ENCODE measurements at regions not wholly inside any gene's neighbourhood (a gene's known extent, or its start where the extent isn't known, plus 50 kb on each side); places are given as distances from the start of the nearest gene placed in this dataset.
A peak's percentile ranks its signal among the peaks of the same experiment; 100 is the strongest.

DNA sequence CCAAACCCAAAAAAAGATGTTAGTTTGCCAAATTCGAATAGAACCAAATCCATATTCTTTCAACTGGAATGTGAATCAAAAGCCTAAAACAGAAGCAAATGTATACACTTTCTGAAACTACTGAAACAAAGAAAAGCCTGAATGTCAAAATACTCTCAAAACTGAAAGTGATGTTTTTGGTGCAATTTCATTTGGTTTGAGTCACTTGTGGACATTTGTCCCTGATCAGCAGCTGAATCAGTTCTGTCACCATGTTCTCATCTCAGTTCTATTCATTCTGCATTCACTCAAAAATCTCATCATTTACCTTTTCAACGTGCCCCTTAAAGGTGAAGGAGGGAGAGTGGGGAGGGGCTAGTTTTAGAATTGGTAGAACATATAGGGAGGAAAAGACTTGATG is 266.8 kb downstream of the ABHD5 start:
- no peak for DNase-seq (ENCODE audit: low read depth)
- H3K4me3 ChIP-seq (ENCODE audit: control insufficient read depth, low read depth, low read length), result no peak overlapping the region
- TF ChIP-seq, protein P1, sequence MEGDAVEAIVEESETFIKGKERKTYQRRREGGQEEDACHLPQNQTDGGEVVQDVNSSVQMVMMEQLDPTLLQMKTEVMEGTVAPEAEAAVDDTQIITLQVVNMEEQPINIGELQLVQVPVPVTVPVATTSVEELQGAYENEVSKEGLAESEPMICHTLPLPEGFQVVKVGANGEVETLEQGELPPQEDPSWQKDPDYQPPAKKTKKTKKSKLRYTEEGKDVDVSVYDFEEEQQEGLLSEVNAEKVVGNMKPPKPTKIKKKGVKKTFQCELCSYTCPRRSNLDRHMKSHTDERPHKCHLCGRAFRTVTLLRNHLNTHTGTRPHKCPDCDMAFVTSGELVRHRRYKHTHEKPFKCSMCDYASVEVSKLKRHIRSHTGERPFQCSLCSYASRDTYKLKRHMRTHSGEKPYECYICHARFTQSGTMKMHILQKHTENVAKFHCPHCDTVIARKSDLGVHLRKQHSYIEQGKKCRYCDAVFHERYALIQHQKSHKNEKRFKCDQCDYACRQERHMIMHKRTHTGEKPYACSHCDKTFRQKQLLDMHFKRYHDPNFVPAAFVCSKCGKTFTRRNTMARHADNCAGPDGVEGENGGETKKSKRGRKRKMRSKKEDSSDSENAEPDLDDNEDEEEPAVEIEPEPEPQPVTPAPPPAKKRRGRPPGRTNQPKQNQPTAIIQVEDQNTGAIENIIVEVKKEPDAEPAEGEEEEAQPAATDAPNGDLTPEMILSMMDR (conservative IDR thresholded peaks at IDR 0.05; ENCODE audit: control insufficient read depth, insufficient read depth, low read depth, low read length), result no peak

DNA sequence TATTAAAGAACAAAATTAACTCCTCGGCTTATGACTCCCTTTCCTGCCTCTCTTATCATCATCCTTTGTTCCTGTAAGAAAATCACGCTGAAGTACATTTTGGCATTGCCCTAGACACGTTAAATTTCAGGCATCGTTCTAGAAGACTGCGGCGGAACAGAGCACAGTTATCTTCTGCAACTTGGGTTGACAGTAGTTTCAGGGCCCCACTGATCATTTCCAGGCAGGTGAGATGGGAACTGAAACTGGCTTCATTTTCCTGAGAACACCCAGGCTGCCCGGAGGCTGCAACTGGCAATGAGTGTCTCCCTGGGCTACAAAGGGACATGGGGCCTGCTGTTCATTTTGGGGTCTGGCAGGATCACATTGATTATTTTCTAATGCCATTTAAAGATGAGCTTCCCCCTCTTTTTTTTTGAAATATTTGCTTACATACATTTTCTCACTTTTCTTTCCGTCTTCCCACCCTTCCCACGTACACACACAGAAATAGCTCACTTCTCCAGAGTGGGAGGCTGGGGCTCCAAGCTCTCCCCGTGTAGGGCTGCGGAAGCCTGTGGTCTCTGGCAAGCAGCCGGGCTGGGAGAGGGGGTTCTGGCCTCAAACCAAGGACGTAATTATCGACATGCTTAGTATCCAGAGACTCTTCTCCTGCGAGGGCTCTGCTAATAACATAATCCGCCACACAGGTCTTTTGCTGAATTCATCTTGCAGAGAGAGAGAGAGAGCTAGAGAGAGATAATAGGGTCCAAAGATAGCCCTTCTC is 267.4 kb downstream of the ABHD5 start:
- no peak overlapping the region for H3K4me3 ChIP-seq (ENCODE audit: control insufficient read depth, low read depth, low read length)
- TF ChIP-seq, protein P1 (conservative IDR thresholded peaks at IDR 0.05; ENCODE audit: control insufficient read depth, insufficient read depth, low read depth, low read length), result no peak
- DNase-seq (ENCODE audit: low read depth), result no peak

DNA sequence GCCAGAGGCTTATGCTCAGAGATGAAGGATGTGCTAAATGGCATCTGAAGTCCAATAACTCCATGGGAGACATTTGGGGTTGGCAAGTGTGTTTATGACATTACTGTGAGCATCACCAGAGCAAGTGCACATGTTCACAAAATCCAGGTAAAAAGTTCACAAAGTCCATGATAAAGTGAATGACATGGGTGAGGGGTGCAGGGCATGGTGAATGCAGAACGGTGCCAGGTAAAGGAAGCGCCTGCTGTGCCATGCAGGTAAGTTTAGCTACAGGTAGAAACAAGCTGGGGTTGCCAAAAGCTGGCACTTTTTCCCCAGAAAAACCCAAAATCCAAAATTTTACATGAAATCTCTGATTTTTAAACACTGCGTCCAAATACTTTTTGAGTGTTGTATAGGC is 268.2 kb downstream of the ABHD5 start:
- no peak overlapping the region for H3K4me3 ChIP-seq (ENCODE audit: control insufficient read depth, low read depth, low read length)
- DNase-seq (ENCODE audit: low read depth), result no peak
- TF ChIP-seq, protein P1 (conservative IDR thresholded peaks at IDR 0.05; ENCODE audit: control insufficient read depth, insufficient read depth, low read depth, low read length), result no peak

DNA sequence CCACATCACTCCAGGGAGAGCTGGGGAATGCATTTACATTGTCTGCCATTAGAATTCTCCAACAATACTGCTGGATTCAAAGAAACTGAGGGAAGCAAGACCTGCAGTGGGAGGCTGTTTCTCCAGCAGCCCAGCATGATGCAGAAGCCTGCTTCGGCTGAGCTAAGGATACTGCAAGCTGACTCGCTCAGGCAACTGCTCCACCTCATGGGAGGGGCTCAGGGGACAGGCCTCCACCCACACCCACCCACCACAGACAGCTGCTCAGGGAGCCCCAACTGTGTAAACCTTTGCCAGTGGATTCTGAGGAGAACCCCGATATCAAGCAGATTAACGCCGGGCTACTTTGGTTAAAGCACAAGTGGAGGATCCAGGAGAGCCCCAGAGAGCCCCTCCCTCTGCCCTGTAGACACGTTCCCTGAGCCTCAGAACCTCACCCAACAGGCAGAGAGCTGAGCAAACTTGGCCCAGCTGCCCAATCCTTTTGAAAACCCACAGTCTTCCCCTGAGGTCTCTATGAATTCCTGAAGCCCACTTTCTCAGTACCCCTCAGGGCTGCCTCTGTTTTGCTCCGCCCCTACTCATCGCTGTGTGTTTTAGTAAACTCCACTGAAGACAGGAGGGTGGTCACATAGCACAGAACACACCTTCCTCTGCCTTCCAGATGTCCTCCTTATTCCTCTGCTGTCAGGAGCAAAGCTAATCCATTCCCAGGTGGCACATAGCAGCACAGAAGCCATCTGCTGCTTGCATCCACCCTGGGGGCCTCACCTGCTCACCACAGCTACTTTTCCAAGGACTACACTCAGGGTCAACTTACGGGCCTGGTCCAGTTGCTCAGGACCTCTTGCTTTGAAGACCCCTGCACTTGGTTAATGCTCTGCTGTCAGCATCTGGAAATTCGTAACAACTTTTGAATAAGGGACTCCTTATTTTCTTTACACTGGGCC is 269.0 kb downstream of the ABHD5 start:
- TF ChIP-seq, protein P1 (conservative IDR thresholded peaks at IDR 0.05; ENCODE audit: control insufficient read depth, insufficient read depth, low read depth, low read length), result no peak
- no peak for DNase-seq (ENCODE audit: low read depth)
- H3K4me3 ChIP-seq (ENCODE audit: control insufficient read depth, low read depth, low read length), result no peak overlapping the region

DNA sequence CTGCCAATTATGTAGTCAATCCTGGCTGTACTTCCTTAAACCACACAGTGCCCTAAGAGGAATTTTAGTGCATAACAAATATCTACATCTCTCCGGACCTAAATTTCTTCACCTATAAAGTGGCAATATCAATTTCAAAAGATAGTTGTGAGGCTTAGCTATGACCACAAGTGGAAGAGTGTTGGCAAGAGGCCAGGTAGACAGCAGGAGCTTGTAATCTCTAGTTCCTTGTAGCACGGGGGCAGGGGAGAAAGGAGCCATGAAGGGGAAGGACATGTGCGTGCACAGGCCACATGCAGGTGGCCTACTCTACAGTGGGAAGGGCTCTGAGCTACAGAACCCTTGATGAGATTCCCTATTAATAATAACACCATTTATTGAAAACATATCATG is 269.7 kb downstream of the ABHD5 start:
- DNase-seq (ENCODE audit: low read depth), result peak; percentile 26
- TF ChIP-seq, protein P1 (conservative IDR thresholded peaks at IDR 0.05; ENCODE audit: control insufficient read depth, insufficient read depth, low read depth, low read length), result no peak
- no peak overlapping the region for H3K4me3 ChIP-seq (ENCODE audit: control insufficient read depth, low read depth, low read length)

DNA sequence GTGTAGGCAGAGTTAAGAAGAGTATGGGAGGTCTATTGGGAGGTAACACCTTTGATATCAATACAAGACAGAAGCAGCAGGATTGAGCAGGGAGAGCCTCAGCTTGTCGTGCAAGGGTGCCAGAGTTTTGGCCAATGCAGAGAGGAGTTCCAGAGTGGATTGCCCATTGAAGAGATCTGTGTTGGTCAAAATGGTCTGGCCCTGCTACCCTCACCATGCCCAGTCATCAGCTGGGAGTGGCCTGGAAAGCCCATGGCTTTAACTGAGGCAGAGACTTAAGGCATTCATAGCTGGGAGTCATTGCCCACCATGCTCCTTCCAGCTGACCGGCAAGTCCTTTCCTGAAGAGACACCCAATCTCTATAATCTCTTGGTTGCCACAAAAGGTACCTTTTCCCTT is 271.3 kb downstream of the ABHD5 start:
- TF ChIP-seq, protein P1 (conservative IDR thresholded peaks at IDR 0.05; ENCODE audit: control insufficient read depth, insufficient read depth, low read depth, low read length), result no peak
- no peak overlapping the region for H3K4me3 ChIP-seq (ENCODE audit: control insufficient read depth, low read depth, low read length)
- DNase-seq (ENCODE audit: low read depth), result no peak
